ENCODE measurements at regions not wholly inside any gene's neighbourhood (a gene's known extent, or its start where the extent isn't known, plus 50 kb on each side); places are given as distances from the start of the nearest gene placed in this dataset.

- H3K4me1 ChIP-seq = peaks cover 0 to 21% (median 10%) of the 10 kb centered on the region in 4 donors
- H3K9me3 ChIP-seq = no peaks in the 10 kb centered on the region
- no peak overlapping the region for H3K27ac ChIP-seq
- no peaks in the 10 kb centered on the region for H3K36me3 ChIP-seq
- peaks cover 4 to 68% of the 10 kb centered on the region in 2 donors for H3K27me3 ChIP-seq
- no peak overlapping the region for H3K4me3 ChIP-seq
- intact Hi-C loops (cut with DNase I; ENCODE audit: low total_unique reads) = no loop called here
- TF ChIP-seq CTCF (IDR thresholded peaks at IDR 0.05) = no peak
- no peak for DNase-seq
Measured at GRCh38 chr2:118222273-118222594, 134.0 kb downstream of the INSIG2 start.

- peak; percentile 53 to 56 for TF ChIP-seq CTCF (IDR thresholded peaks at IDR 0.05)
- H3K27ac ChIP-seq = no peak overlapping the region
- peaks cover 4 to 65% of the 10 kb centered on the region in 2 donors for H3K27me3 ChIP-seq
- H3K9me3 ChIP-seq = no peaks in the 10 kb centered on the region
- peaks cover 0 to 21% (median 10%) of the 10 kb centered on the region in 4 donors for H3K4me1 ChIP-seq
- peak in 1 of 2 donors; percentile 27 for DNase-seq
- intact Hi-C loops (cut with DNase I; ENCODE audit: low total_unique reads) = no loop called here
- no peaks in the 10 kb centered on the region for H3K36me3 ChIP-seq
- no peak overlapping the region for H3K4me3 ChIP-seq
Measured at GRCh38 chr2:118221536-118222272, 133.4 kb downstream of the INSIG2 start.

- peaks cover 0 to 20% (median 10%) of the 10 kb centered on the region in 4 donors for H3K4me1 ChIP-seq
- no peak overlapping the region for H3K4me3 ChIP-seq
- H3K36me3 ChIP-seq = no peaks in the 10 kb centered on the region
- H3K9me3 ChIP-seq = no peaks in the 10 kb centered on the region
- no peak for DNase-seq
- no peak overlapping the region for H3K27ac ChIP-seq
- intact Hi-C loops (cut with DNase I; ENCODE audit: low total_unique reads) = no loop called here
- peaks cover 4 to 49% of the 10 kb centered on the region in 2 donors for H3K27me3 ChIP-seq
- TF ChIP-seq CTCF (IDR thresholded peaks at IDR 0.05) = no peak
Measured at GRCh38 chr2:118219611-118220010, 131.3 kb downstream of the INSIG2 start.

GRCh38 chr2:118216224-118216623 is 128.0 kb downstream of the INSIG2 start:
- H3K27ac ChIP-seq = no peak overlapping the region
- H3K4me1 ChIP-seq = no peaks in the 10 kb centered on the region
- no peaks in the 10 kb centered on the region for H3K36me3 ChIP-seq
- DNase-seq = no peak
- intact Hi-C loops (cut with DNase I; ENCODE audit: low total_unique reads) = no loop called here
- peaks cover 0 to 17% of the 10 kb centered on the region in 2 donors for H3K27me3 ChIP-seq
- no peaks in the 10 kb centered on the region for H3K9me3 ChIP-seq
- no peak overlapping the region for H3K4me3 ChIP-seq
- TF ChIP-seq CTCF (IDR thresholded peaks at IDR 0.05) = no peak

- DNase-seq = no peak
- intact Hi-C loops (cut with DNase I; ENCODE audit: low total_unique reads) = loop anchor here (10.0 kb wide), 1 partner anchor 645 kb away; no protein-coding TSS in a partner anchor
- Histone ChIP-seq H3K4me1 (no peaks in the 10 kb centered on the region), H3K9me3 (no peaks in the 10 kb centered on the region), H3K27ac (no peak overlapping the region), H3K27me3 (peaks cover 0 to 21% of the 10 kb centered on the region in 2 donors), H3K4me3 (no peak overlapping the region), H3K36me3 (no peaks in the 10 kb centered on the region)
- TF ChIP-seq CTCF (IDR thresholded peaks at IDR 0.05) = no peak
Measured at GRCh38 chr2:118209727-118210126, 121.5 kb downstream of the INSIG2 start.

Measured in tibial artery (tissue), 4 donors.